Nephron progenitor cell (in vitro differentiated cells): ENCODE measurements at regions not wholly inside any gene's neighbourhood (a gene's known extent, or its start where the extent isn't known, plus 50 kb on each side); places are given as distances from the start of the nearest gene placed in this dataset.

Source experiments
- DNase-seq: peaks from one replicate; pipeline ENCODE4 v3.0.0; 2021
- H3K27ac Mint-ChIP-seq: 2 replicates; pipeline ENCODE4 v1.8.0; 2021; ENCODE audit warnings: mild to moderate bottlenecking, moderate library complexity, mixed read lengths
- H3K27me3 Mint-ChIP-seq: 2 replicates; pipeline ENCODE4 v1.8.0; 2021; ENCODE audit warnings: mild to moderate bottlenecking, low read depth, mixed read lengths; ENCODE audit not compliant: poor library complexity
- H3K36me3 Mint-ChIP-seq: 2 replicates; pipeline ENCODE4 v1.8.0; 2021; ENCODE audit warnings: low read depth, mixed read lengths
- H3K4me1 Mint-ChIP-seq: 2 replicates; pipeline ENCODE4 v1.8.0; 2021; ENCODE audit warnings: mixed read lengths
- H3K4me3 Mint-ChIP-seq: 2 replicates; pipeline ENCODE4 v1.8.0; 2021; ENCODE audit warnings: mild to moderate bottlenecking, moderate library complexity, mixed read lengths
- H3K9me3 Mint-ChIP-seq: 2 replicates; pipeline ENCODE4 v1.8.0; 2021; ENCODE audit warnings: mild to moderate bottlenecking, moderate library complexity, mixed read lengths
- TF ChIP-seq, protein P1 (sequence below): fragments of 200-600 bp; sonication (generic); IDR thresholded peaks from 2 replicates; pipeline ENCODE4 v1.5.0; 2021; ENCODE audit warnings: antibody characterized with exemption

GRCh38 chr17:31657876-31658275 lies 201.2 kb downstream of the COPRS start:
- no peak for DNase-seq
- no peak overlapping the region for H3K27ac Mint-ChIP-seq

GRCh38 chr17:31654936-31655335 lies 204.1 kb downstream of the COPRS start:
- peaks cover 13% of the 10 kb centered on the region for H3K27me3 Mint-ChIP-seq
- DNase-seq: no peak
- TF ChIP-seq, protein P1, sequence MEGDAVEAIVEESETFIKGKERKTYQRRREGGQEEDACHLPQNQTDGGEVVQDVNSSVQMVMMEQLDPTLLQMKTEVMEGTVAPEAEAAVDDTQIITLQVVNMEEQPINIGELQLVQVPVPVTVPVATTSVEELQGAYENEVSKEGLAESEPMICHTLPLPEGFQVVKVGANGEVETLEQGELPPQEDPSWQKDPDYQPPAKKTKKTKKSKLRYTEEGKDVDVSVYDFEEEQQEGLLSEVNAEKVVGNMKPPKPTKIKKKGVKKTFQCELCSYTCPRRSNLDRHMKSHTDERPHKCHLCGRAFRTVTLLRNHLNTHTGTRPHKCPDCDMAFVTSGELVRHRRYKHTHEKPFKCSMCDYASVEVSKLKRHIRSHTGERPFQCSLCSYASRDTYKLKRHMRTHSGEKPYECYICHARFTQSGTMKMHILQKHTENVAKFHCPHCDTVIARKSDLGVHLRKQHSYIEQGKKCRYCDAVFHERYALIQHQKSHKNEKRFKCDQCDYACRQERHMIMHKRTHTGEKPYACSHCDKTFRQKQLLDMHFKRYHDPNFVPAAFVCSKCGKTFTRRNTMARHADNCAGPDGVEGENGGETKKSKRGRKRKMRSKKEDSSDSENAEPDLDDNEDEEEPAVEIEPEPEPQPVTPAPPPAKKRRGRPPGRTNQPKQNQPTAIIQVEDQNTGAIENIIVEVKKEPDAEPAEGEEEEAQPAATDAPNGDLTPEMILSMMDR: no peak
- H3K9me3 Mint-ChIP-seq: no peaks in the 10 kb centered on the region
- no peak overlapping the region for H3K4me3 Mint-ChIP-seq
- H3K27ac Mint-ChIP-seq: no peak overlapping the region
- H3K36me3 Mint-ChIP-seq: no peaks in the 10 kb centered on the region
- no peaks in the 10 kb centered on the region for H3K4me1 Mint-ChIP-seq

More at GRCh38 chr17:31657876-31658275, 201.2 kb downstream of the COPRS start:
- H3K4me3 Mint-ChIP-seq: no peak overlapping the region
- H3K9me3 Mint-ChIP-seq: peaks cover 10% of the 10 kb centered on the region
- H3K36me3 Mint-ChIP-seq: no peaks in the 10 kb centered on the region
- no peaks in the 10 kb centered on the region for H3K4me1 Mint-ChIP-seq
- TF ChIP-seq, protein P1: no peak
- peaks cover 4% of the 10 kb centered on the region for H3K27me3 Mint-ChIP-seq

- peak overlapping the region; percentile 53 for H3K27ac Mint-ChIP-seq
- no peaks in the 10 kb centered on the region for H3K36me3 Mint-ChIP-seq
- no peaks in the 10 kb centered on the region for H3K9me3 Mint-ChIP-seq
- no peak overlapping the region for H3K4me3 Mint-ChIP-seq
- TF ChIP-seq, protein P1: no peak
- no peak for DNase-seq
- H3K4me1 Mint-ChIP-seq: no peaks in the 10 kb centered on the region
- peaks cover 13% of the 10 kb centered on the region for H3K27me3 Mint-ChIP-seq
Observed at GRCh38 chr17:31653691-31654090, 205.4 kb downstream of the COPRS start.

DNA sequence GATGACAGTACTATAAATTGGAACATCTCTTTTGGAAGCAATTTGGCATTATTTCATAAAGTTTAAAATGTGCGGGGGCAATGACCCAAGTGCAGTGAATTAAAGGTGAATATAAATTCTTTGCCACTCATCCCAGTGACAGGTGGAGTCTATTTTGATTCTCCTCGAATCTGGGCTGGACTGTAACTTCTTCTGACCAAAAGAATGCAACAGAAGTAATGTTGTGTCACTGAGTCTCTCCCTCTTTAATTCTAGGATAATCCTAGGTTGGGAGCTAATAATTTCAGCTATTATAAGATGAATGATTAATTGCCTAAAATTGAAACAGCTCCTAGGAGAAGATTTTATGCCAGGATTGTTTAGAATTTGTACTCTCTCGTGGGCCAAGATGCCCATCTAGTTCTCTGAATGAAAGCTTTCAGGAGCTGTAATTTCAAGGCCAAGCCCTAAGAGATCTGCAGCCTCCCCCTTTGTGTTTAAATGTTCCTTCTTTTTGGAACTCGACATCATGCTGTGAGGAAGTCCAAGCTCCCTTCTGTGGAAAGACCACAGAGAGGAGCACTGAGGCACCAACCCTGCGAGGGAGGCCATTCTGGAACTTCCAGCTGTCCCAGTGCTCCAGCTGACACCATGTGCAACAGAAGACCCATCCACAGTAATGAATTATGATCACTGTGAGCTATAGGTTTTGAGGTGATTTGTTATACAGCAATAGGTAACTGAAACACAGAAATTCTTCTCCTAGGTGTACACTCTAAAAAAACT lies 208.1 kb downstream of the COPRS start:
- H3K27ac Mint-ChIP-seq: no peak overlapping the region
- peaks cover 10% of the 10 kb centered on the region for H3K27me3 Mint-ChIP-seq
- no peak for DNase-seq
- no peaks in the 10 kb centered on the region for H3K4me1 Mint-ChIP-seq
- TF ChIP-seq, protein P1: no peak
- no peak overlapping the region for H3K4me3 Mint-ChIP-seq
- H3K36me3 Mint-ChIP-seq: no peaks in the 10 kb centered on the region
- peaks cover 18% of the 10 kb centered on the region for H3K9me3 Mint-ChIP-seq

DNA sequence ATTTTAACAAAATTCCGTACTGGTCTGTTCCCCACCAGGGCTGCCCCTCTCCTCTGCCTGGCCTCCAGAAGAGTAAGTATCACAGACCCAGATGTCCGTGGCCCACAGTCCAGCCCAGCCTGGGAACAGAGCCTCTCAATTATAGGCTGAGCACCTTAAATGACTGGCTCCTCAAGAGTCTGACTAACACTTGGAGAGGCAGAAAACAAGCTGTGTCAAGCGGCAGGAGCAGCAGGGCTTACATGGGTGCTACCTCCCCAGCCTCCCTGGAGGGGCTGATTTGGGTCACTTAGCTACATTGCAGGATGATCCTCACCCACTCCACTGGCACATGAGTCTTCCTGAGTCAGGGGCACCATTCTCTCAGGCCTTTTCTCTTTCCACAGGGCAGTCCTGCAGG lies 209.7 kb downstream of the COPRS start:
- Mint-ChIP-seq H3K9me3 (peaks cover 35% of the 10 kb centered on the region), H3K27ac (no peak overlapping the region), H3K4me1 (no peaks in the 10 kb centered on the region), H3K36me3 (no peaks in the 10 kb centered on the region), H3K27me3 (peaks cover 10% of the 10 kb centered on the region), H3K4me3 (no peak overlapping the region)
- TF ChIP-seq, protein P1: no peak
- DNase-seq: no peak

DNA sequence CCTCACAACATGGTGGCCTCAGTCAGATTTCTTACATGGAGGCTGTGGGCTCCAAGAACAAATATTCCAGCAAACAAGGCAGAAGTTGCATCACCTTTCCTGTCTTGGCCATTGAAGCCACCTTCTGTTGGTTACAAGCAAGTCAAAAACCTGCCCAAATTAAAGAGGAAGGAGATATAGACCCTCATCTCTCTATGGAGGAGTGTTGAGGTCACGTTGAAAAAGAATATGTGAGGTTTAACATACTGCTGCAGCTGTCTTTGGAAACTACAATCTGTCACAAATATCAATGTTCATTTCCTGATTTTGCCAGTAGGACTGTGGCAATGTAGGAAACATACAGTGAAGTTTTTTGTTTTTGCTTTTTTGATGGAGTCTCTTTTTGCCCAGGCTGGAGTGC lies 211.4 kb downstream of the COPRS start:
- Mint-ChIP-seq H3K4me1 (no peaks in the 10 kb centered on the region), H3K27me3 (peaks cover 10% of the 10 kb centered on the region), H3K36me3 (no peaks in the 10 kb centered on the region), H3K9me3 (peaks cover 49% of the 10 kb centered on the region), H3K4me3 (no peak overlapping the region), H3K27ac (no peak overlapping the region)
- no peak for DNase-seq
- TF ChIP-seq, protein P1: no peak
